HCT116 (cell line): ENCODE measurements at regions not wholly inside any gene's neighbourhood (a gene's known extent, or its start where the extent isn't known, plus 50 kb on each side); places are given as distances from the start of the nearest gene placed in this dataset.

Source experiments
- ATAC-seq: fragments of 200-7000 bp; cut with Tn5 transposase; 2 replicates; pipeline ENCODE4 v1.9.1; 2020; ENCODE audit warnings: mild to moderate bottlenecking, moderate library complexity
- BruUV-seq: library from RNA; stranded (reverse); fragments of 400-500 nt; replicated peaks from 2 replicates; lab custom pipeline; 2021; lab: Mats Ljungman, UMichigan
- CTCF ChIA-PET: fragments of 300-600 bp; sonication (Branson Sonifier 250); formaldehyde crosslinking; loops from one replicate; lab custom pipeline; 2021; ENCODE audit warnings: antibody characterized with exemption; lab: Charles Lee
- POLR2A ChIA-PET: fragments of 300-600, 350-600 bp; sonication (Branson Sonifier 250); formaldehyde crosslinking; loops from one replicate; lab custom pipeline; 2021; ENCODE audit warnings: antibody characterized with exemption; lab: Charles Lee
- RAD21 ChIA-PET, 2 experiments: fragments of 300-600 bp; sonication (Branson Sonifier 250); formaldehyde crosslinking; loops; one replicate each; lab custom pipeline; 2023; ENCODE audit warnings: low total read pairs in 2 of 2; ENCODE audit not compliant: uncharacterized antibody in 2 of 2, unreplicated experiment in 2 of 2, low non-redundant PET in 1 of 2; lab: Charles Lee
- DNase-seq: peaks from one replicate; pipeline ENCODE4 v3.0.0-alpha.2; 2010; ENCODE audit warnings: low read depth, low spot score
- H2AFZ ChIP-seq: fragments of 200-600 bp; shearing (Covaris generic), sonication (generic); 2 replicates; pipeline ENCODE4 v1.6.1; 2017; ENCODE audit warnings: low read depth, mixed run types, mixed read lengths, antibody characterized with exemption, low read length; ENCODE audit not compliant: poor library complexity, severe bottlenecking
- H3K27ac ChIP-seq: 2 replicates; pipeline ENCODE4 v1.5.1; 2012; ENCODE audit warnings: low read depth, low read length
- H3K27me3 ChIP-seq: fragments of 200-600 bp; sonication (generic); 2 replicates; pipeline ENCODE4 v1.6.1; 2016; ENCODE audit warnings: mixed run types, low read length, mixed read lengths; ENCODE audit not compliant: insufficient read depth
- H3K36me3 ChIP-seq, 2 experiments: fragments of 200-500 bp in 1 of 2; fragments of 200-600 bp in 1 of 2; sonication (Bioruptor generic) in 1 of 2; sonication (generic) in 1 of 2; 2 replicates each; pipeline versions ENCODE4 v1.5.1 to v1.6.1; 2014 to 2016; ENCODE audit warnings: low read length in 2 of 2, inconsistent platforms in 1 of 2, mixed read lengths in 1 of 2, mixed run types in 1 of 2; ENCODE audit not compliant: insufficient read depth in 2 of 2, control insufficient read depth in 1 of 2
- H3K4me1 ChIP-seq, 2 experiments: fragments of 200-600 bp in 1 of 2; sonication (generic) in 1 of 2; 2 replicates each; pipeline versions ENCODE4 v1.5.1 to v1.6.1; 2012 to 2017; ENCODE audit warnings: low read length in 2 of 2, inconsistent platforms in 1 of 2, mild to moderate bottlenecking in 1 of 2, mixed read lengths in 1 of 2, mixed run types in 1 of 2, moderate library complexity in 1 of 2; ENCODE audit not compliant: insufficient read depth in 2 of 2, control insufficient read depth in 1 of 2
- H3K4me2 ChIP-seq: fragments of 200-600 bp; sonication (generic); 2 replicates; pipeline ENCODE4 v1.6.1; 2017; ENCODE audit warnings: mixed run types, low read length, mixed read lengths
- H3K4me3 ChIP-seq, 2 experiments: fragments of 200-600 bp in 1 of 2; sonication (generic) in 1 of 2; replicated peaks in 1 of 2; 2 replicates each; pipeline ENCODE4 v1.5.1; 2011 to 2016; ENCODE audit warnings: low read length in 2 of 2, control low read depth in 1 of 2, low read depth in 1 of 2, mild to moderate bottlenecking in 1 of 2, mixed read lengths in 1 of 2, mixed run types in 1 of 2
- H3K79me2 ChIP-seq: fragments of 200-600 bp; sonication (generic); 2 replicates; pipeline ENCODE4 v1.6.1; 2017; ENCODE audit warnings: mild to moderate bottlenecking, mixed run types, low read length, moderate library complexity, mixed read lengths; ENCODE audit not compliant: insufficient read depth
- H3K9ac ChIP-seq: fragments of 200-600 bp; sonication (generic); 2 replicates; pipeline ENCODE4 v1.6.1; 2016; ENCODE audit warnings: low read length, mixed read lengths
- H3K9me2 ChIP-seq: fragments of 200-600 bp; sonication (generic), shearing (Covaris generic); 2 replicates; pipeline ENCODE4 v1.6.1; 2017; ENCODE audit warnings: mixed run types, mild to moderate bottlenecking, moderate library complexity; ENCODE audit not compliant: insufficient read depth
- H3K9me3 ChIP-seq, 2 experiments: fragments of 200-500 bp in 1 of 2; fragments of 200-600 bp in 1 of 2; sonication (Bioruptor generic) in 1 of 2; sonication (generic) in 1 of 2; 2 replicates each; pipeline ENCODE4 v1.6.1; 2014 to 2017; ENCODE audit warnings: low read length in 2 of 2, mixed read lengths in 2 of 2, inconsistent platforms in 1 of 2, low read depth in 1 of 2, mild to moderate bottlenecking in 1 of 2, mixed run types in 1 of 2, moderate library complexity in 1 of 2; ENCODE audit not compliant: control insufficient read depth in 1 of 2, insufficient read depth in 1 of 2
- H4K20me1 ChIP-seq: fragments of 200-600 bp; sonication (generic), shearing (Covaris generic); 2 replicates; pipeline ENCODE4 v1.6.1; 2017; ENCODE audit warnings: mixed run types, mild to moderate bottlenecking, moderate library complexity; ENCODE audit not compliant: insufficient read depth
- CBX3 ChIP-seq: IDR thresholded peaks from 2 replicates; pipeline ENCODE4 v1.6.1; 2012; ENCODE audit warnings: low read depth
- CEBPB ChIP-seq: IDR thresholded peaks from 2 replicates; pipeline ENCODE4 v1.6.1; 2012; ENCODE audit warnings: low read depth
- CTCF ChIP-seq, 3 experiments: fragments of 200-600 bp in 1 of 3; sonication (generic) in 1 of 3; IDR thresholded peaks in 2 of 3; conservative IDR thresholded peaks in 1 of 3; 2 replicates each; pipeline ENCODE4 v1.5.1; 2012 to 2017; ENCODE audit warnings: low read depth in 2 of 3, low read length in 2 of 3, antibody characterized with exemption in 1 of 3, borderline replicate concordance in 1 of 3, control low read depth in 1 of 3, mild to moderate bottlenecking in 1 of 3, mixed read lengths in 1 of 3, mixed run types in 1 of 3, moderate library complexity in 1 of 3; ENCODE audit not compliant: insufficient read depth in 1 of 3
- EGR1 ChIP-seq: IDR thresholded peaks from 2 replicates; pipeline ENCODE4 v1.6.1; 2012; ENCODE audit warnings: low read depth
- ELF1 ChIP-seq: IDR thresholded peaks from 2 replicates; pipeline ENCODE4 v1.6.1; 2012; ENCODE audit warnings: low read depth, borderline replicate concordance
- EZH2 ChIP-seq: fragments of 200-600 bp; sonication (generic); IDR thresholded peaks from 2 replicates; pipeline ENCODE4 v1.6.1; 2017; ENCODE audit warnings: antibody characterized with exemption, mixed run types
- EZH2phosphoT487 ChIP-seq: fragments of 200-600 bp; IDR thresholded peaks from 2 replicates; pipeline ENCODE4 v1.6.1; 2018; ENCODE audit warnings: antibody characterized with exemption, borderline replicate concordance
- FOSL1 ChIP-seq: IDR thresholded peaks from 2 replicates; pipeline ENCODE4 v1.6.1; 2012; ENCODE audit warnings: low read depth
- JUND ChIP-seq: IDR thresholded peaks from 2 replicates; pipeline ENCODE4 v1.6.1; 2012
- POLR2A ChIP-seq: IDR thresholded peaks from 2 replicates; pipeline ENCODE4 v1.7.0; 2011; ENCODE audit warnings: borderline replicate concordance; ENCODE audit not compliant: insufficient read depth, insufficient read length; ENCODE audit errors: extremely low read depth
- POLR2AphosphoS5 ChIP-seq: IDR thresholded peaks from 2 replicates; pipeline ENCODE4 v1.6.1; 2011; ENCODE audit warnings: mild to moderate bottlenecking, low read depth, low read length, moderate library complexity
- RAD21 ChIP-seq: IDR thresholded peaks from 2 replicates; pipeline ENCODE4 v1.6.1; 2012; ENCODE audit warnings: low read depth, mild to moderate bottlenecking
- SIN3A ChIP-seq: IDR thresholded peaks from 2 replicates; pipeline ENCODE4 v1.6.1; 2012; ENCODE audit warnings: low read depth
- SRF ChIP-seq: IDR thresholded peaks from 2 replicates; pipeline ENCODE4 v1.6.1; 2012; ENCODE audit warnings: low read depth
- YY1 ChIP-seq: IDR thresholded peaks from 2 replicates; pipeline ENCODE4 v1.6.1; 2011; ENCODE audit warnings: low read length, low read depth, moderate library complexity, mild to moderate bottlenecking; ENCODE audit not compliant: insufficient replicate concordance; ENCODE audit errors: extremely low read depth
- ZBTB33 ChIP-seq: IDR thresholded peaks from 2 replicates; pipeline ENCODE4 v1.6.1; 2011; ENCODE audit warnings: mild to moderate bottlenecking, low read length, moderate library complexity; ENCODE audit not compliant: insufficient replicate concordance; ENCODE audit errors: extremely low read depth
- ZFX ChIP-seq: fragments of 450-650 bp; IDR thresholded peaks from 2 replicates; pipeline ENCODE4 v1.6.1; 2017
- ZNF274 ChIP-seq: fragments of 200-500 bp; sonication (Bioruptor generic); IDR thresholded peaks from 2 replicates; pipeline ENCODE4 v1.6.1; 2014; ENCODE audit warnings: mild to moderate bottlenecking, low read depth, low read length, inconsistent platforms
- intact Hi-C: fragments of 100-400 bp; cut with micrococcal nuclease; formaldehyde crosslinking; loops from 2 replicates; pipeline ENCODE4 v1.10.0; 2022

- Histone ChIP-seq H3K4me2 (no peak overlapping the region), H3K9me3 (no peaks in the 10 kb centered on the region), H3K27me3 (no peaks in the 10 kb centered on the region), H3K4me1 (no peaks in the 10 kb centered on the region), H3K27ac (no peak overlapping the region), H4K20me1 (no peaks in the 10 kb centered on the region), H3K9ac (no peak overlapping the region), H2AFZ (no peak overlapping the region), H3K9me2 (no peaks in the 10 kb centered on the region), H3K4me3 (no peak overlapping the region), H3K36me3 (no peaks in the 10 kb centered on the region), H3K79me2 (no peaks in the 10 kb centered on the region)
- CTCF ChIA-PET, result no interaction called here
- BruUV-seq, result no TSS peak
- DNase-seq (no peak), ATAC-seq (no peak)
- intact Hi-C loops, result no loop called here
- RAD21 ChIA-PET, result no interaction called here
- TF ChIP-seq EZH2phosphoT487 (no peak), FOSL1 (no peak), YY1 (no peak), ELF1 (no peak), CEBPB (no peak), SRF (no peak), CTCF (IDR thresholded peaks at IDR 0.05 in 2 of 3, conservative IDR thresholded peaks at IDR 0.05 in 1 of 3; ENCODE audit: borderline replicate concordance in 1 of 3, insufficient read depth in 1 of 3, low read depth in 2 of 3, low read length in 2 of 3) (no peak), ZNF274 (no peak), ZBTB33 (no peak), EZH2 (no peak), POLR2A (no peak), RAD21 (no peak), JUND (no peak), ZFX (no peak), POLR2AphosphoS5 (no peak), CBX3 (no peak), EGR1 (no peak), SIN3A (no peak)
- POLR2A ChIA-PET, result no interaction called here
Observed at GRCh38 chr4:146051223-146051622, 112.6 kb upstream of the ZNF827 start.
